ENCODE measurements at regions not wholly inside any gene's neighbourhood (a gene's known extent, or its start where the extent isn't known, plus 50 kb on each side); places are given as distances from the start of the nearest gene placed in this dataset.

GRCh38 chr10:128781637-128782036, 655.4 kb upstream of the MKI67 start:
- no peaks in the 10 kb centered on the region for H3K9me3 ChIP-seq
- TF ChIP-seq POLR2AphosphoS5 (IDR thresholded peaks at IDR 0.05; ENCODE audit: insufficient read depth in 1 of 2, low read depth in 1 of 2) (no peak), CTCF (IDR thresholded peaks at IDR 0.05) (no peak), POLR2A (IDR thresholded peaks at IDR 0.05) (no peak)
- intact Hi-C loops (cut with DNase I): no loop called here
- no peaks in the 10 kb centered on the region for H3K4me1 ChIP-seq
- H3K27ac ChIP-seq: no peak overlapping the region
- H3K27me3 ChIP-seq: no peaks in the 10 kb centered on the region
- no peak overlapping the region for H3K4me3 ChIP-seq
- H3K36me3 ChIP-seq: no peaks in the 10 kb centered on the region
- peak in 1 of 2 donors; percentile 40 for DNase-seq (ENCODE audit: extremely low spot score in 2 of 2)

- intact Hi-C loops (cut with DNase I): no loop called here
Observed at GRCh38 chr10:128784444-128784843, 658.2 kb upstream of the MKI67 start.

GRCh38 chr10:128792426-128793140, 666.4 kb upstream of the MKI67 start:
- no peak overlapping the region for H3K27ac ChIP-seq
- DNase-seq (ENCODE audit: extremely low spot score in 2 of 2): peak in 1 of 2 donors; percentile 76
- H3K9me3 ChIP-seq: no peaks in the 10 kb centered on the region
- no peaks in the 10 kb centered on the region for H3K4me1 ChIP-seq
- intact Hi-C loops (cut with DNase I): no loop called here
- no peak for TF ChIP-seq POLR2AphosphoS5 (IDR thresholded peaks at IDR 0.05; ENCODE audit: insufficient read depth in 1 of 2, low read depth in 1 of 2)
- no peak for TF ChIP-seq CTCF (IDR thresholded peaks at IDR 0.05)
- TF ChIP-seq POLR2A (IDR thresholded peaks at IDR 0.05): no peak
- no peak overlapping the region for H3K4me3 ChIP-seq
- H3K36me3 ChIP-seq: no peaks in the 10 kb centered on the region
- H3K27me3 ChIP-seq: no peaks in the 10 kb centered on the region

More at GRCh38 chr10:128784444-128784843, 658.2 kb upstream of the MKI67 start:
- no peak overlapping the region for H3K27ac ChIP-seq
- no peaks in the 10 kb centered on the region for H3K36me3 ChIP-seq
- H3K9me3 ChIP-seq: no peaks in the 10 kb centered on the region
- TF ChIP-seq POLR2A (IDR thresholded peaks at IDR 0.05) (no peak), POLR2AphosphoS5 (IDR thresholded peaks at IDR 0.05; ENCODE audit: insufficient read depth in 1 of 2, low read depth in 1 of 2) (no peak), CTCF (IDR thresholded peaks at IDR 0.05) (no peak)
- DNase-seq (ENCODE audit: extremely low spot score in 2 of 2): no peak
- no peaks in the 10 kb centered on the region for H3K4me1 ChIP-seq
- H3K27me3 ChIP-seq: no peaks in the 10 kb centered on the region
- no peak overlapping the region for H3K4me3 ChIP-seq

GRCh38 chr10:128793726-128794655, 667.8 kb upstream of the MKI67 start:
- TF ChIP-seq POLR2AphosphoS5 (IDR thresholded peaks at IDR 0.05; ENCODE audit: insufficient read depth in 1 of 2, low read depth in 1 of 2) (no peak), POLR2A (IDR thresholded peaks at IDR 0.05) (no peak)
- intact Hi-C loops (cut with DNase I): no loop called here
- Histone ChIP-seq H3K4me1 (no peaks in the 10 kb centered on the region), H3K36me3 (no peaks in the 10 kb centered on the region), H3K27ac (no peak overlapping the region), H3K4me3 (no peak overlapping the region), H3K9me3 (no peaks in the 10 kb centered on the region), H3K27me3 (no peaks in the 10 kb centered on the region)
- peak in 1 of 2 donors; percentile 60 for DNase-seq (ENCODE audit: extremely low spot score in 2 of 2)

- Histone ChIP-seq H3K36me3 (no peaks in the 10 kb centered on the region), H3K27me3 (no peaks in the 10 kb centered on the region), H3K4me1 (no peaks in the 10 kb centered on the region), H3K4me3 (no peak overlapping the region), H3K9me3 (no peaks in the 10 kb centered on the region), H3K27ac (no peak overlapping the region)
- peak in 1 of 2 donors; percentile 58 for DNase-seq (ENCODE audit: extremely low spot score in 2 of 2)
- no peak for TF ChIP-seq CTCF (IDR thresholded peaks at IDR 0.05)
- no peak for TF ChIP-seq POLR2AphosphoS5 (IDR thresholded peaks at IDR 0.05; ENCODE audit: insufficient read depth in 1 of 2, low read depth in 1 of 2)
- no peak for TF ChIP-seq POLR2A (IDR thresholded peaks at IDR 0.05)
- intact Hi-C loops (cut with DNase I): no loop called here
Observed at GRCh38 chr10:128796396-128796912, 670.2 kb upstream of the MKI67 start.
